Mesothelial cell of epicardium (in vitro differentiated cells): ENCODE measurements at regions not wholly inside any gene's neighbourhood (a gene's known extent, or its start where the extent isn't known, plus 50 kb on each side); places are given as distances from the start of the nearest gene placed in this dataset.

Experiments used
- DNase-seq, 2 experiments: peaks; one replicate each; pipeline ENCODE4 v3.0.0; 2021; ENCODE audit warnings: low spot score in 2 of 2; ENCODE audit not compliant: unreplicated experiment in 2 of 2
- H3K27ac Mint-ChIP-seq: 2 replicates; pipeline ENCODE4 v1.8.0; 2021; ENCODE audit warnings: mixed read lengths
- H3K27me3 Mint-ChIP-seq: 2 replicates; pipeline ENCODE4 v1.8.0; 2021; ENCODE audit warnings: low read depth, mixed read lengths
- H3K36me3 Mint-ChIP-seq: 2 replicates; pipeline ENCODE4 v1.8.0; 2021; ENCODE audit warnings: mixed read lengths
- H3K4me1 Mint-ChIP-seq: 2 replicates; pipeline ENCODE4 v1.8.0; 2021; ENCODE audit warnings: mixed read lengths
- H3K4me3 Mint-ChIP-seq: 2 replicates; pipeline ENCODE4 v1.8.0; 2021; ENCODE audit warnings: mild to moderate bottlenecking, moderate library complexity, mixed read lengths
- H3K9me3 Mint-ChIP-seq: 2 replicates; pipeline ENCODE4 v1.8.0; 2021; ENCODE audit warnings: mixed read lengths
- CTCF ChIP-seq: fragments of 200-600 bp; sonication (generic); IDR thresholded peaks from one replicate; pipeline ENCODE4 v1.5.0; 2021; ENCODE audit warnings: antibody characterized with exemption; ENCODE audit not compliant: unreplicated experiment

DNA sequence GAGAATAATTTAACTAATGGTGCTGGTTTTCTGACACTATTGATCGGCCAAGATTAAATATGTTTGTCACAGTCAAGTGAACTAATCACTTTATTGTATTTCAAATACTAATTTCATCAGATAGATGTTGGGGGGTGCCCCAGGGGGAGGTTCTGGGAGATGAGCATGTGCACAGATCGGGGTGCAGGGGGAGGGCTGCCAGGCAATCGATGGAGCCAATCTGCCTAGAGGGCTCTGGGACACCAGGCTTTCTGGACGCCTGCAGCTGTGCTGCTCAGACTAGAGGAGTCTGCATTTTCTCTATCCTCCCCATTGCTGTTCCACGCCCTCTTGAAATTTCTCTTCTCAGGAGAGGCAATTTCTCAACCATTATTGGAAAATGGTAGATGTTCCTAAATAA lies 100.0 kb upstream of the ALDH1B1 start:
- no peak for DNase-seq

DNA sequence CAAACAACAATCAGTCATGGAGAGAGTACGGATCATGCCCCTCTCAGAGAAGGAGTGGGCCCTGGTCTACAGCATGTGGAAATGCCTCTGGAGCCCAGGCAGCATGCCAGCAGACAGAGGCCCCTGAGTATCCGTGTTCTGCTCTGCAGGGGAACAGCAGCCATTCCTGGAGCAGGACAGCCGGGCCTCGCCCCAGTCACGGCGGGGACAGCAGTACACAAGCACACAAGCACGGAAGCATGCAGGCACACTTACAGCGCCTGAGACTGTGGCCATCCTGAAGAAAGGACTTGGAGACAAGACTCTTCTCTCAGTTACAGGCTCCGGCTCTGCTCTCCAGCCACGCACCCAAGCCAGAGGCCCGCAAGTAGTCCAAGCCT lies 102.6 kb upstream of the ALDH1B1 start:
- Mint-ChIP-seq H3K4me3 (no peak overlapping the region), H3K27ac (no peak overlapping the region), H3K9me3 (no peaks in the 10 kb centered on the region), H3K4me1 (peaks cover 12% of the 10 kb centered on the region), H3K27me3 (no peaks in the 10 kb centered on the region), H3K36me3 (no peaks in the 10 kb centered on the region)
- TF ChIP-seq CTCF: no peak
- DNase-seq: no peak

More for the DNA sequence above, 100.0 kb upstream of the ALDH1B1 start:
- Mint-ChIP-seq H3K36me3 (no peaks in the 10 kb centered on the region), H3K4me1 (peaks cover 26% of the 10 kb centered on the region), H3K27me3 (no peaks in the 10 kb centered on the region), H3K9me3 (peaks cover 3% of the 10 kb centered on the region), H3K4me3 (no peak overlapping the region), H3K27ac (no peak overlapping the region)
- TF ChIP-seq CTCF: no peak

GRCh38 chr9:38289236-38289865 lies 103.2 kb upstream of the ALDH1B1 start:
- no peaks in the 10 kb centered on the region for H3K36me3 Mint-ChIP-seq
- no peak for TF ChIP-seq CTCF
- peaks cover 13% of the 10 kb centered on the region for H3K4me1 Mint-ChIP-seq
- no peak for DNase-seq
- no peak overlapping the region for H3K27ac Mint-ChIP-seq
- H3K9me3 Mint-ChIP-seq: no peaks in the 10 kb centered on the region
- no peak overlapping the region for H3K4me3 Mint-ChIP-seq
- no peaks in the 10 kb centered on the region for H3K27me3 Mint-ChIP-seq

DNA sequence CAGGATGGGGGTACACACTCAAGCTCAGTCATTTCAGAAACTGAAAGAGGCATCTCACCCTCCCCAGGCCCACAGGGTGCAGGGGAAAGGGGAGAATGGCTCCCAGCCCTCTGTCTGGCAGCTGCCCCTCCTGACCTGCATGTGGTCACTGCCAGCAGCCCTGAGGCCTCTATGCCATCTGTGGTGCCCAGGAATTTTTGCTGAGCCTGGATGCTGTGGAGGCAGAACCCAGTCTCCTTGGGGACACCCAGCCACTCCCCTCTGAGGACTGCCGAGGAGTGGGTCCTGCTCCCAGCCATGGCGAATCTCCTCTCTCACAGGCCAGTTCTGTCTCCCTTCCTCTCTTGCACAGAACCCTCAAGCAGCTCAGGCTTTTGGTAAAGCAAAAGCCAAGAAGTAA lies 104.0 kb upstream of the ALDH1B1 start:
- DNase-seq: no peak
- no peaks in the 10 kb centered on the region for H3K9me3 Mint-ChIP-seq
- no peak for TF ChIP-seq CTCF
- H3K36me3 Mint-ChIP-seq: no peaks in the 10 kb centered on the region
- H3K4me1 Mint-ChIP-seq: peaks cover 13% of the 10 kb centered on the region
- no peaks in the 10 kb centered on the region for H3K27me3 Mint-ChIP-seq
- no peak overlapping the region for H3K27ac Mint-ChIP-seq
- H3K4me3 Mint-ChIP-seq: no peak overlapping the region

DNA sequence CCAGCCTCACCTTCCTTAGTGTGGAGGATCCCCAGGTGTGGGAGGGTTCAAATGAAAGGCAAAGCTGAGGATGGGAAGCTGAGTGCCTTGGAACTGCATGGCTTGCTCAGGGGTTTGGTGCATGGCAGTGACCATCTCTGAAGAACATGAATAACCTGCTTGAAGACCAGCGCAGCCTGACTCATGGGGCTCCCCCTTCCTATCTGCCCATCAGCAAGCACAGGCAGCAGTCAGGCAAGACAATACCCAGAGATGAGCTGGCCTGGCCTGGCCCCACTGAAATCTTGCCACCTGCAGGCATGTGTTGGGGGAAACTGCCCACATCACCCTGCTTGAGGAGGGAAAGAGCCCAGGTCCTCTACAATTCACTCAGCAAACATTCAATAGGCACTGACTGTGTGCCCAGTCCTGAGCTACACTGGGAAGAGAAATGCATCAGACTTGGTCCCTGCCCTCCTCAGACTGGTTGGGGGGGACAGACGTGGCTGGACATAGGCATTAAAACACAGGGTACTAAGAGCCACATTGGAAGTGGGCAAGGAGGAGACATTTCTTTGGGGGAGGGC lies 105.0 kb upstream of the ALDH1B1 start:
- Mint-ChIP-seq H3K27ac (no peak overlapping the region), H3K36me3 (no peaks in the 10 kb centered on the region), H3K9me3 (no peaks in the 10 kb centered on the region), H3K4me1 (peaks cover 13% of the 10 kb centered on the region), H3K27me3 (no peaks in the 10 kb centered on the region), H3K4me3 (no peak overlapping the region)
- TF ChIP-seq CTCF: no peak
- no peak for DNase-seq
